ENCODE measurements at regions not wholly inside any gene's neighbourhood (a gene's known extent, or its start where the extent isn't known, plus 50 kb on each side); places are given as distances from the start of the nearest gene placed in this dataset.

GRCh38 chr14:21768116-21768874 lies 94.7 kb upstream of the OR4E1 start:
- Histone ChIP-seq H3K79me1 (ENCODE audit: low read depth, low read length) (no peaks in the 10 kb centered on the region), H3K18ac (ENCODE audit: extremely low read depth, low read length) (no peak overlapping the region), H4K5ac (ENCODE audit: insufficient read length, low read depth, low read length) (no peak overlapping the region), H2AK5ac (ENCODE audit: low read depth, low read length) (no peak overlapping the region), H3K23me2 (ENCODE audit: low read depth, low read length) (peaks cover 1% of the 10 kb centered on the region; the same call in 1 of the 2 replicates), H2AFZ (ENCODE audit: low read length) (peak overlapping the region; percentile 94), H3K4ac (replicated peaks; ENCODE audit: insufficient read length, low read depth, low read length) (no peak overlapping the region), H3K4me1 (replicated peaks in 1 of 4; ENCODE audit: control insufficient read depth in 3 of 4, insufficient read depth in 4 of 4, low read length in 3 of 4) (no peaks in the 10 kb centered on the region), H3K4me2 (ENCODE audit: insufficient read depth in 1 of 2, low read depth in 2 of 2, low read length in 2 of 2) (no peak overlapping the region), H3K56ac (replicated peaks; ENCODE audit: insufficient read length, low read depth, low read length) (no peak overlapping the region), H3K4me3 (ENCODE audit: extremely low read depth in 1 of 4, insufficient read depth in 2 of 4, low read depth in 3 of 4, low read length in 4 of 4) (no peak overlapping the region), H4K8ac (ENCODE audit: extremely low read depth, insufficient read depth, low read length) (no peak overlapping the region), H3K23ac (ENCODE audit: insufficient read length) (no peak overlapping the region), H3K14ac (ENCODE audit: insufficient read length) (no peak overlapping the region), H2BK15ac (ENCODE audit: low read length) (no peak overlapping the region), H4K20me1 (replicated peaks in 1 of 2; ENCODE audit: control insufficient read depth in 1 of 2, insufficient read depth in 2 of 2, low read length in 2 of 2) (no peaks in the 10 kb centered on the region), H3K79me2 (ENCODE audit: control insufficient read depth in 1 of 2, insufficient read depth in 2 of 2, low read length in 2 of 2) (no peaks in the 10 kb centered on the region), H3K27me3 (replicated peaks in 1 of 4; ENCODE audit: control insufficient read depth in 3 of 4, extremely low read depth in 1 of 4, insufficient read depth in 3 of 4, low read length in 3 of 4) (no peaks in the 10 kb centered on the region), H4K91ac (replicated peaks; ENCODE audit: insufficient read length, low read length) (no peak overlapping the region), H3K9me3 (ENCODE audit: insufficient read depth in 2 of 2, low read depth in 1 of 2, low read length in 1 of 2) (no peaks in the 10 kb centered on the region), H2BK5ac (ENCODE audit: low read depth, low read length) (no peak overlapping the region), H3K27ac (ENCODE audit: low read depth, low read length) (no peak overlapping the region), H2BK20ac (ENCODE audit: low read length) (no peak overlapping the region), H3K9ac (replicated peaks in 1 of 4; ENCODE audit: extremely low read depth in 1 of 4, low read depth in 3 of 4, low read length in 3 of 4) (no peak overlapping the region), H2BK12ac (ENCODE audit: low read depth, low read length) (no peak overlapping the region), H3K36me3 (ENCODE audit: control insufficient read depth in 2 of 4, insufficient read depth in 4 of 4, low read length in 3 of 4) (no peaks in the 10 kb centered on the region), H2BK120ac (replicated peaks; ENCODE audit: low read depth, low read length) (no peak overlapping the region)
- 57% methylated on average over 5 of the region's 5 CpGs; no CpG with 5 or more reads in 1 of the 2 experiments for WGBS, 2 experiments (ENCODE audit: extremely low coverage in 1 of 2, insufficient coverage in 1 of 2, insufficient read length in 1 of 2, insufficient replicate concordance in 2 of 2, low coverage in 1 of 2, low lambda C conversion rate in 2 of 2, missing lambda C conversion rate in 1 of 2)
- CTCF ChIA-PET (ENCODE audit: partially characterized antibody) = interaction anchor here (0.7 to 2.4 kb wide), 21 partner anchors 11 to 270 kb away, joined by 3 to 12 read pairs (median 4); no protein-coding TSS in a partner anchor
- POLR2A ChIA-PET (ENCODE audit: partially characterized antibody) = no interaction called here
- peak; percentile 99 for FAIRE-seq
- no peak for DNase-seq (ENCODE audit: low read depth in 1 of 2, low spot score in 2 of 2)
- TF ChIP-seq RAD21 (IDR thresholded peaks at IDR 0.05 in 1 of 2, conservative IDR thresholded peaks at IDR 0.05 in 1 of 2; ENCODE audit: low read depth in 2 of 2, low read length in 2 of 2) (peak; percentile 52 to 70), CTCF (IDR thresholded peaks at IDR 0.05; ENCODE audit: control extremely low read depth in 1 of 3, insufficient read depth in 1 of 3, low read depth in 1 of 3, low read length in 3 of 3) (peak in 2 of 3 experiments; percentile 68 to 77; a peak in 3 of 4 replicates), NANOG (IDR thresholded peaks at IDR 0.05; ENCODE audit: insufficient read depth, low read depth, low read length, poor library complexity, severe bottlenecking) (no peak), E2F6 (IDR thresholded peaks at IDR 0.05) (no peak), RXRA (IDR thresholded peaks at IDR 0.05; ENCODE audit: insufficient read depth, low read depth, low read length) (0 out of 2 replicates have a peak, but pooled peaks have one; percentile 43)
